ENCODE measurements at regions not wholly inside any gene's neighbourhood (a gene's known extent, or its start where the extent isn't known, plus 50 kb on each side); places are given as distances from the start of the nearest gene placed in this dataset.

DNA sequence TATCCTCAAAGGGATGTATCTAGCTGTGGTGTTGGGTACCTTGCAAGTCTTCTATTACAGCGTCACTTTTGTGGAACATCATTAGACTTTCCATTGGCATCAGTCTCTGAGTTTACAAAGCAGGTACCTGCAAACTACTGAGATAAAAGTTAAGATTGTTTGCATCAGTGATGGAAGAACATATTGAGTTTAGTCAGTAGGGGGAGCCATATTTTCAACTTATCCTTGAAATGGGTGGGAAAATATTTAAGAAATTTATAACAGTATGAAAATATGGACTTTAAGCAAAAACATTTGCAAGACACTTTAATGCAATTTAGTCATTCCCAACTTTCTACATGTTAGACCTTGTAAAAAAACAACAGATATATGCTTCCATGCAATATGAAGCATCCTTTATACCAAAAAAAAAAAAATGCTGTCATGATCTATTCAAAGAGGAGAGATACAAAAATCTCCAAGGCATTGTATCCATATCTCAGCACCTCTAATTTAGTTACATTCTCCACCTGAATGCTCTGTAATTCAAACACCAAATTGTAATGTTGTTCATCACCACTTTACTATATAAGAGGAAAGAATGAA lies 98.6 kb upstream of the ADAMTS19 start:
- H3K9me3 Mint-ChIP-seq: peaks cover 0 to 2% (median 0%) of the 10 kb centered on the region in 7 donors
- no peaks in the 10 kb centered on the region for H3K4me1 ChIP-seq (ENCODE audit: control insufficient read depth in 1 of 2, insufficient read depth in 2 of 2, low read length in 2 of 2)
- H3K27ac ChIP-seq (ENCODE audit: low read depth in 1 of 2, low read length in 2 of 2): no peak overlapping the region
- no peaks in the 10 kb centered on the region for H3K9me3 ChIP-seq (replicated peaks in 1 of 2; ENCODE audit: control insufficient read depth in 1 of 2, insufficient read depth in 1 of 2, low read length in 2 of 2)
- no peak overlapping the region for H2AFZ ChIP-seq (ENCODE audit: insufficient read depth, low read depth, low read length, poor library complexity, severe bottlenecking)
- no peak overlapping the region for H3K4me3 Mint-ChIP-seq
- TF ChIP-seq, protein P1, sequence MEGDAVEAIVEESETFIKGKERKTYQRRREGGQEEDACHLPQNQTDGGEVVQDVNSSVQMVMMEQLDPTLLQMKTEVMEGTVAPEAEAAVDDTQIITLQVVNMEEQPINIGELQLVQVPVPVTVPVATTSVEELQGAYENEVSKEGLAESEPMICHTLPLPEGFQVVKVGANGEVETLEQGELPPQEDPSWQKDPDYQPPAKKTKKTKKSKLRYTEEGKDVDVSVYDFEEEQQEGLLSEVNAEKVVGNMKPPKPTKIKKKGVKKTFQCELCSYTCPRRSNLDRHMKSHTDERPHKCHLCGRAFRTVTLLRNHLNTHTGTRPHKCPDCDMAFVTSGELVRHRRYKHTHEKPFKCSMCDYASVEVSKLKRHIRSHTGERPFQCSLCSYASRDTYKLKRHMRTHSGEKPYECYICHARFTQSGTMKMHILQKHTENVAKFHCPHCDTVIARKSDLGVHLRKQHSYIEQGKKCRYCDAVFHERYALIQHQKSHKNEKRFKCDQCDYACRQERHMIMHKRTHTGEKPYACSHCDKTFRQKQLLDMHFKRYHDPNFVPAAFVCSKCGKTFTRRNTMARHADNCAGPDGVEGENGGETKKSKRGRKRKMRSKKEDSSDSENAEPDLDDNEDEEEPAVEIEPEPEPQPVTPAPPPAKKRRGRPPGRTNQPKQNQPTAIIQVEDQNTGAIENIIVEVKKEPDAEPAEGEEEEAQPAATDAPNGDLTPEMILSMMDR (IDR thresholded peaks at IDR 0.05): no peak
- H3K36me3 Mint-ChIP-seq: no peaks in the 10 kb centered on the region
- no peaks in the 10 kb centered on the region for H3K79me2 ChIP-seq (ENCODE audit: insufficient read depth, low read length)
- H3K27ac Mint-ChIP-seq: no peak overlapping the region
- H3K27me3 ChIP-seq (ENCODE audit: control insufficient read depth in 2 of 2, insufficient read depth in 2 of 2, low read length in 2 of 2): no peaks in the 10 kb centered on the region
- no peaks in the 10 kb centered on the region for H3K4me1 Mint-ChIP-seq
- intact Hi-C loops (cut with micrococcal nuclease): no loop called here
- no peaks in the 10 kb centered on the region for H3K36me3 ChIP-seq (replicated peaks in 1 of 2; ENCODE audit: control insufficient read depth in 1 of 2, insufficient read depth in 2 of 2, low read length in 2 of 2)
- H3K27me3 Mint-ChIP-seq (ENCODE audit: low read depth in 3 of 3): peaks cover 0 to 3% (median 0%) of the 10 kb centered on the region in 3 donors
- H3K4me3 ChIP-seq (replicated peaks in 1 of 3; ENCODE audit: low read depth in 2 of 3, low read length in 3 of 3): no peak overlapping the region
- H3K9ac ChIP-seq (ENCODE audit: insufficient read depth, low read length, poor library complexity, severe bottlenecking): no peak overlapping the region
- DNase-seq: no peak
- H3K4me2 ChIP-seq (replicated peaks; ENCODE audit: extremely low read depth, low read length, poor library complexity, severe bottlenecking): no peak overlapping the region
- WGBS (ENCODE audit: insufficient coverage): 50% methylated on average over 1 of the region's 1 CpG
- no peaks in the 10 kb centered on the region for H4K20me1 ChIP-seq (ENCODE audit: insufficient read depth, low read length)

DNA sequence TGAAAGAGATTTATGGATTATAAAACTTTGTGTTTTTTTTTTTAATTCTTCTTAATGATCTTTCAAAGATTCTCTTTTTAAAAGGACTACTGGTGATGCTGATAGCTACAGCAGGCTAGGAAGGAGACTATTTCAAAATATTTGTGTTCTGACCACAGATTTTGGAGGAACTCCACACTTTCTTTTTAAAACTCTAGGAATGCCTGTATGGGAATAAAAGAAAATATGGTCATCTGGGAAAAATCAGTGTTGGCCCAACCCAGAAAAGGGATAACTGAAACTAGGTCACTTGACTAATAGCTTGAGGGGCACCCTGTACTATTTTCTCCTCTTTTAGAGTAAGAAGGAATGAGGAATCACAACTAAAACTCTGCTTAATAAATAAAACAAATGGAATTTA lies 97.6 kb upstream of the ADAMTS19 start:
- no peak overlapping the region for H2AFZ ChIP-seq (ENCODE audit: insufficient read depth, low read depth, low read length, poor library complexity, severe bottlenecking)
- no peak overlapping the region for H3K27ac ChIP-seq (ENCODE audit: low read depth in 1 of 2, low read length in 2 of 2)
- no peak overlapping the region for H3K4me3 ChIP-seq (replicated peaks in 1 of 3; ENCODE audit: low read depth in 2 of 3, low read length in 3 of 3)
- no peaks in the 10 kb centered on the region for H3K9me3 ChIP-seq (replicated peaks in 1 of 2; ENCODE audit: control insufficient read depth in 1 of 2, insufficient read depth in 1 of 2, low read length in 2 of 2)
- no peak overlapping the region for H3K4me2 ChIP-seq (replicated peaks; ENCODE audit: extremely low read depth, low read length, poor library complexity, severe bottlenecking)
- no peaks in the 10 kb centered on the region for H3K36me3 Mint-ChIP-seq
- no peaks in the 10 kb centered on the region for H3K36me3 ChIP-seq (replicated peaks in 1 of 2; ENCODE audit: control insufficient read depth in 1 of 2, insufficient read depth in 2 of 2, low read length in 2 of 2)
- no peaks in the 10 kb centered on the region for H3K27me3 ChIP-seq (ENCODE audit: control insufficient read depth in 2 of 2, insufficient read depth in 2 of 2, low read length in 2 of 2)
- no peaks in the 10 kb centered on the region for H3K4me1 Mint-ChIP-seq
- intact Hi-C loops (cut with micrococcal nuclease): no loop called here
- H4K20me1 ChIP-seq (ENCODE audit: insufficient read depth, low read length): no peaks in the 10 kb centered on the region
- DNase-seq: no peak
- TF ChIP-seq, protein P1 (IDR thresholded peaks at IDR 0.05): no peak
- no peak overlapping the region for H3K9ac ChIP-seq (ENCODE audit: insufficient read depth, low read length, poor library complexity, severe bottlenecking)
- H3K27ac Mint-ChIP-seq: no peak overlapping the region
- H3K4me1 ChIP-seq (ENCODE audit: control insufficient read depth in 1 of 2, insufficient read depth in 2 of 2, low read length in 2 of 2): no peaks in the 10 kb centered on the region
- no peaks in the 10 kb centered on the region for H3K79me2 ChIP-seq (ENCODE audit: insufficient read depth, low read length)
- H3K27me3 Mint-ChIP-seq (ENCODE audit: low read depth in 3 of 3): peaks cover 0 to 3% (median 3%) of the 10 kb centered on the region in 3 donors
- peaks cover 0 to 2% (median 0%) of the 10 kb centered on the region in 7 donors for H3K9me3 Mint-ChIP-seq
- H3K4me3 Mint-ChIP-seq: no peak overlapping the region
